B cell (primary cell): ENCODE measurements at regions not wholly inside any gene's neighbourhood (a gene's known extent, or its start where the extent isn't known, plus 50 kb on each side); places are given as distances from the start of the nearest gene placed in this dataset.

ENCODE experiments used
- ATAC-seq: fragments of 200-7000 bp; cut with Tn5 transposase; one replicate; pipeline ENCODE4 v1.10.0; 2021; ENCODE audit warnings: low read depth, mild to moderate bottlenecking, moderate number of reproducible peaks, moderate library complexity
- CTCF ChIA-PET: fragments of 350-600 bp; sonication (Branson Sonifier 250); formaldehyde crosslinking; loops from one replicate; lab custom pipeline; 2021; ENCODE audit warnings: antibody characterized with exemption, inconsistent platforms; lab: Charles Lee
- POLR2A ChIA-PET: fragments of 350-600 bp; sonication (Branson Sonifier 250); formaldehyde crosslinking; loops from one replicate; lab custom pipeline; 2021; ENCODE audit warnings: antibody characterized with exemption; lab: Charles Lee
- DNase-seq: peaks from one replicate; pipeline ENCODE4 v3.0.0; 2013
- H2AFZ ChIP-seq: 2 replicates; pipeline ENCODE4 v1.6.1; 2012; ENCODE audit warnings: mild to moderate bottlenecking, low read depth, low read length; ENCODE audit not compliant: insufficient read depth, poor library complexity, severe bottlenecking
- H3K27ac ChIP-seq, 2 donors: 1 replicate in 1 of 2; 2 replicates in 1 of 2; pipeline ENCODE4 v1.5.1; 2012 to 2013; ENCODE audit warnings: low read length in 2 of 2, mild to moderate bottlenecking in 2 of 2, moderate library complexity in 1 of 2
- H3K27me3 ChIP-seq, 4 experiments: fragments of 200-600 bp in 1 of 4; sonication (generic) in 1 of 4; replicated peaks in 1 of 4; 1 replicate in 2 of 4; 2 replicates in 2 of 4; pipeline versions ENCODE4 v1.6.1 to v1.7.0; 2013 to 2016; ENCODE audit warnings: low read length in 3 of 4, mild to moderate bottlenecking in 2 of 4, mixed read lengths in 1 of 4, moderate library complexity in 1 of 4; ENCODE audit not compliant: insufficient read depth in 4 of 4, control insufficient read depth in 3 of 4; ENCODE audit errors: control extremely low read depth in 1 of 4
- H3K36me3 ChIP-seq, 2 experiments: replicated peaks in 1 of 2; 1 replicate in 1 of 2; 2 replicates in 1 of 2; pipeline versions ENCODE4 v1.6.1 to v1.7.1; 2013; ENCODE audit warnings: low read length in 1 of 2; ENCODE audit not compliant: insufficient read depth in 2 of 2, control insufficient read depth in 1 of 2; ENCODE audit errors: control extremely low read depth in 1 of 2, extremely low read depth in 1 of 2
- H3K4me1 ChIP-seq, 2 donors: fragments of 200-600 bp in 1 of 2; sonication (generic) in 1 of 2; 1 replicate in 1 of 2; 2 replicates in 1 of 2; pipeline versions ENCODE4 v1.5.1 to v1.6.1; 2013 to 2017; ENCODE audit warnings: low read length in 2 of 2; ENCODE audit not compliant: control insufficient read depth in 2 of 2, insufficient read depth in 2 of 2
- H3K4me2 ChIP-seq: replicated peaks from 2 replicates; pipeline ENCODE3; 2012; ENCODE audit warnings: mild to moderate bottlenecking, low read depth, low read length; ENCODE audit not compliant: poor library complexity, severe bottlenecking
- H3K4me3 ChIP-seq, 5 experiments: fragments of 200-600 bp in 1 of 5; sonication (generic) in 1 of 5; 1 replicate in 3 of 5; 2 replicates in 2 of 5; pipeline versions ENCODE4 v1.5.1 to v1.7.0; 2011 to 2016; ENCODE audit warnings: low read length in 4 of 5, mild to moderate bottlenecking in 4 of 5, low read depth in 2 of 5, control low read depth in 1 of 5, moderate library complexity in 1 of 5; ENCODE audit not compliant: insufficient read depth in 1 of 5; ENCODE audit errors: control extremely low read depth in 1 of 5, extremely low read depth in 1 of 5
- H3K79me2 ChIP-seq: fragments of 200-600 bp; sonication (generic); one replicate; pipeline ENCODE4 v1.6.0; 2016; ENCODE audit warnings: low read length; ENCODE audit not compliant: control insufficient read depth, insufficient read depth
- H3K9ac ChIP-seq: fragments of 200-600 bp; sonication (generic); 2 replicates; pipeline ENCODE4 v1.6.1; 2017; ENCODE audit warnings: mild to moderate bottlenecking, low read length, moderate library complexity
- H3K9me3 ChIP-seq, 3 donors: one replicate each; pipeline versions ENCODE4 v1.6.1 to v1.7.1; 2013; ENCODE audit warnings: low read length in 2 of 3; ENCODE audit not compliant: control insufficient read depth in 2 of 3, insufficient read depth in 1 of 3; ENCODE audit errors: control extremely low read depth in 1 of 3
- H4K20me1 ChIP-seq: 2 replicates; pipeline ENCODE4 v1.6.0; 2012; ENCODE audit warnings: mild to moderate bottlenecking, low read length; ENCODE audit not compliant: insufficient read depth, control insufficient read depth, poor library complexity, severe bottlenecking
- H3K27ac Mint-ChIP-seq: one replicate; pipeline ENCODE4 v1.8.0; 2021; ENCODE audit warnings: mixed read lengths
- H3K27me3 Mint-ChIP-seq: one replicate; pipeline ENCODE4 v1.8.0; 2021; ENCODE audit warnings: mixed read lengths
- H3K4me1 Mint-ChIP-seq: one replicate; pipeline ENCODE4 v1.8.0; 2021; ENCODE audit warnings: mixed read lengths
- H3K4me3 Mint-ChIP-seq: one replicate; pipeline ENCODE4 v1.8.0; 2021; ENCODE audit warnings: mixed read lengths
- H3K9me3 Mint-ChIP-seq: one replicate; pipeline ENCODE4 v1.8.0; 2022; ENCODE audit warnings: mixed read lengths; ENCODE audit not compliant: insufficient read depth
- EZH2 ChIP-seq: IDR thresholded peaks from 2 replicates; pipeline ENCODE4 v1.6.1; 2012; ENCODE audit warnings: borderline replicate concordance, low read depth, mild to moderate bottlenecking, moderate library complexity, low read length; ENCODE audit not compliant: insufficient read depth, poor library complexity, severe bottlenecking
- WGBS: methylation state at CpG from one replicate; pipeline ENCODE4 v1.1.5; 2013; ENCODE audit warnings: missing lambda C conversion rate; ENCODE audit not compliant: insufficient coverage; 5-methylcytosine and 5-hydroxymethylcytosine counted together
- intact Hi-C: fragments of 100-400 bp; cut with micrococcal nuclease; formaldehyde crosslinking; loops from one replicate; pipeline ENCODE4 v1.10.0; 2022
- TF ChIP-seq, protein P1 (sequence below): fragments of 200-600 bp; IDR thresholded peaks from one replicate; pipeline ENCODE4 v1.8.0; 2022; ENCODE audit warnings: antibody characterized with exemption, mild to moderate bottlenecking

DNA sequence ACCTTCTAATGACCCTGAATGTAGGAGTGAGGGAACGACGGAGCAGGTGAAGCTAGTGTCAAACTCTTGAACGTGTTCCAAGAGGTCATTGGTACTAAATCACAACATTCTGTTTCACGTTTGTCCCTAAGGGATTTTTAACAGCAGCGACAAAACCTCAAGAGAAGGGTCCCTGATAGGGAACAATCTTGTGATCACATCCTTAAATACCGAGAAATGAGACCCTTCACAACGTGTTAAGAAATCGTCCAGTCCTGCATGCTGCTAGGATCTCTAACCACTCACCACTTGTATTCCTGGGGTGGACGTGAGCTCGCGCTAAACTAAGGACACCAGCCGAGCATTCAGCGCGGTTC lies 134.1 kb upstream of the KRAS start:
- Histone ChIP-seq H3K79me2 (no peaks in the 10 kb centered on the region), H3K9me3 (no peaks in the 10 kb centered on the region), H3K4me2 (peak overlapping the region; percentile 96), H3K36me3 (no peaks in the 10 kb centered on the region), H3K9ac (peak overlapping the region; percentile 100), H2AFZ (no peak overlapping the region), H3K4me1 (peaks cover 6 to 31% of the 10 kb centered on the region in 2 donors), H3K27me3 (no peaks in the 10 kb centered on the region), H4K20me1 (no peaks in the 10 kb centered on the region), H3K4me3 (peak overlapping the region; percentile 75 to 97 (median 86)), H3K27ac (peak overlapping the region; percentile 100)
- no peaks in the 10 kb centered on the region for H3K27me3 Mint-ChIP-seq
- ATAC-seq (no peak), DNase-seq (no peak)
- POLR2A ChIA-PET: interaction anchor here (0.5 to 1.6 kb wide), 8 partner anchors 20 to 1629 kb away, joined by 3 to 17 read pairs (median 3); partner anchors contain the start of genes KRAS and TM7SF3
- H3K9me3 Mint-ChIP-seq: no peaks in the 10 kb centered on the region
- H3K4me3 Mint-ChIP-seq: peak overlapping the region; percentile 96
- H3K4me1 Mint-ChIP-seq: peaks cover 42% of the 10 kb centered on the region
- peak overlapping the region; percentile 100 for H3K27ac Mint-ChIP-seq
- 53% methylated on average over 12 of the region's 14 CpGs for whole genome bisulfite sequencing
- intact Hi-C loops: loop anchor here (5.0 kb wide), 1 partner anchor 38 kb away; no protein-coding TSS in a partner anchor
- CTCF ChIA-PET: interaction anchor here (1.2 to 1.8 kb wide), 3 partner anchors 13 to 190 kb away, joined by 3 to 5 read pairs (median 4); partner anchors contain the start of genes DNAI7, ETFRF1 and KRAS
- TF ChIP-seq, protein P1, sequence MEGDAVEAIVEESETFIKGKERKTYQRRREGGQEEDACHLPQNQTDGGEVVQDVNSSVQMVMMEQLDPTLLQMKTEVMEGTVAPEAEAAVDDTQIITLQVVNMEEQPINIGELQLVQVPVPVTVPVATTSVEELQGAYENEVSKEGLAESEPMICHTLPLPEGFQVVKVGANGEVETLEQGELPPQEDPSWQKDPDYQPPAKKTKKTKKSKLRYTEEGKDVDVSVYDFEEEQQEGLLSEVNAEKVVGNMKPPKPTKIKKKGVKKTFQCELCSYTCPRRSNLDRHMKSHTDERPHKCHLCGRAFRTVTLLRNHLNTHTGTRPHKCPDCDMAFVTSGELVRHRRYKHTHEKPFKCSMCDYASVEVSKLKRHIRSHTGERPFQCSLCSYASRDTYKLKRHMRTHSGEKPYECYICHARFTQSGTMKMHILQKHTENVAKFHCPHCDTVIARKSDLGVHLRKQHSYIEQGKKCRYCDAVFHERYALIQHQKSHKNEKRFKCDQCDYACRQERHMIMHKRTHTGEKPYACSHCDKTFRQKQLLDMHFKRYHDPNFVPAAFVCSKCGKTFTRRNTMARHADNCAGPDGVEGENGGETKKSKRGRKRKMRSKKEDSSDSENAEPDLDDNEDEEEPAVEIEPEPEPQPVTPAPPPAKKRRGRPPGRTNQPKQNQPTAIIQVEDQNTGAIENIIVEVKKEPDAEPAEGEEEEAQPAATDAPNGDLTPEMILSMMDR: no peak
- no peak for TF ChIP-seq EZH2
